GM12878 (cell line): ENCODE measurements at regions not wholly inside any gene's neighbourhood (a gene's known extent, or its start where the extent isn't known, plus 50 kb on each side); places are given as distances from the start of the nearest gene placed in this dataset.

Experiments
- CTCF ChIP-seq, 3 experiments: IDR thresholded peaks in 2 of 3; conservative IDR thresholded peaks in 1 of 3; 2 replicates each; pipeline ENCODE4 v1.5.1; 2011; ENCODE audit warnings: low read depth in 3 of 3, low read length in 3 of 3, mild to moderate bottlenecking in 3 of 3, control low read depth in 2 of 3, moderate library complexity in 2 of 3, inconsistent platforms in 1 of 3, mixed read lengths in 1 of 3; ENCODE audit not compliant: control insufficient read depth in 2 of 3, insufficient read depth in 1 of 3; ENCODE audit errors: extremely low read depth in 1 of 3
- EZH2 ChIP-seq: IDR thresholded peaks from 2 replicates; pipeline ENCODE4 v1.6.1; 2012; ENCODE audit warnings: low read depth, mild to moderate bottlenecking, control low read depth, inconsistent platforms, low read length, borderline replicate concordance; ENCODE audit not compliant: control insufficient read depth
- NR2C2 ChIP-seq: IDR thresholded peaks from 2 replicates; pipeline ENCODE4 v1.6.1; 2011; ENCODE audit warnings: borderline replicate concordance, low read depth; ENCODE audit not compliant: control insufficient read depth, insufficient read length
- POLR2A ChIP-seq: IDR thresholded peaks from 2 replicates; pipeline ENCODE4 v1.6.1; 2011; ENCODE audit warnings: low read depth, mild to moderate bottlenecking, low read length
- REST ChIP-seq: IDR thresholded peaks from 2 replicates; pipeline ENCODE4 v1.6.1; 2012; ENCODE audit warnings: mild to moderate bottlenecking, low read depth, low read length
- RFX5 ChIP-seq: IDR thresholded peaks from 2 replicates; pipeline ENCODE4 v1.6.1; 2011; ENCODE audit warnings: low read depth, low read length, improper control_type of control experiment
- SMC3 ChIP-seq: IDR thresholded peaks from 2 replicates; pipeline ENCODE4 v1.6.1; 2011; ENCODE audit warnings: low read length, improper control_type of control experiment, borderline replicate concordance
- TAF1 ChIP-seq: IDR thresholded peaks from 2 replicates; pipeline ENCODE4 v1.6.1; 2011; ENCODE audit warnings: mild to moderate bottlenecking, low read depth, low read length, borderline replicate concordance
- TCF7 ChIP-seq: IDR thresholded peaks from 2 replicates; pipeline ENCODE4 v1.6.1; 2014; ENCODE audit warnings: antibody characterized with exemption, borderline replicate concordance
- USF1 ChIP-seq: IDR thresholded peaks from 2 replicates; pipeline ENCODE4 v1.6.1; 2011; ENCODE audit warnings: borderline replicate concordance, low read depth, mild to moderate bottlenecking, moderate library complexity, mixed read lengths, low read length; ENCODE audit not compliant: insufficient read depth; ENCODE audit errors: extremely low read length

GRCh38 chrX:138982365-138982764 is 270.8 kb upstream of the FGF13 start:
- TF ChIP-seq EZH2 (no peak), SMC3 (no peak), POLR2A (no peak), CTCF (IDR thresholded peaks at IDR 0.05 in 2 of 3, conservative IDR thresholded peaks at IDR 0.05 in 1 of 3; ENCODE audit: control insufficient read depth in 2 of 3, extremely low read depth in 1 of 3, insufficient read depth in 1 of 3, low read depth in 3 of 3, low read length in 3 of 3) (no peak), RFX5 (no peak), USF1 (no peak), TCF7 (no peak), NR2C2 (no peak), REST (no peak), TAF1 (no peak)
